Prostate gland (tissue), 2 donors: ENCODE measurements at regions not wholly inside any gene's neighbourhood (a gene's known extent, or its start where the extent isn't known, plus 50 kb on each side); places are given as distances from the start of the nearest gene placed in this dataset.

Experiments used
- POLR2A ChIP-seq: fragments of 450-650 bp; IDR thresholded peaks from one replicate; pipeline ENCODE4 v1.6.1; 2016; ENCODE audit warnings: antibody characterized with exemption, mild to moderate bottlenecking
- TF ChIP-seq, protein P1 (sequence below), 4 experiments: fragments of 200-600 bp in 2 of 4; fragments of 450-650 bp in 2 of 4; sonication (generic) in 2 of 4; IDR thresholded peaks; 1 replicate in 3 of 4; 2 replicates in 1 of 4; pipeline ENCODE4 v1.5.1; 2016 to 2019; ENCODE audit warnings: antibody characterized with exemption in 4 of 4, mild to moderate bottlenecking in 2 of 4, moderate library complexity in 2 of 4

DNA sequence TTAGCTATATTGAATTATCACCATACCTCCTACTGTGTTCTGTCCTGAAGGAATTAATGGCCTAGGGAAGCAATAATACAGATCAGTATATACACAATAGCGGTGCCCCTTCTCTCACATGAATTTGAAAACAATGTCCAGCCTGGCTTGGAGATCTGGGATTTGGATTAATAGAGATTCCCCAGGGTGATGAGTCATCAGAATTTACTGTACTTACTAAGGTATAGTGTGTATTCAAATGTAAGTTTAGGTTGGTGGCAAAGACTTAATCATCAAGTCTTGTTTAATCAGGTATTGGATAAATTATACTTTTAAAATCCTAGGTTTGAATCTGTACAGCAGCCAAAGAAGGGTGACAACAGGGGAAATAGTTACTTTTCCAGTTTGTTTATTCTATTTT lies 121.5 kb downstream of the FEM1C start:
- TF ChIP-seq, protein P1, sequence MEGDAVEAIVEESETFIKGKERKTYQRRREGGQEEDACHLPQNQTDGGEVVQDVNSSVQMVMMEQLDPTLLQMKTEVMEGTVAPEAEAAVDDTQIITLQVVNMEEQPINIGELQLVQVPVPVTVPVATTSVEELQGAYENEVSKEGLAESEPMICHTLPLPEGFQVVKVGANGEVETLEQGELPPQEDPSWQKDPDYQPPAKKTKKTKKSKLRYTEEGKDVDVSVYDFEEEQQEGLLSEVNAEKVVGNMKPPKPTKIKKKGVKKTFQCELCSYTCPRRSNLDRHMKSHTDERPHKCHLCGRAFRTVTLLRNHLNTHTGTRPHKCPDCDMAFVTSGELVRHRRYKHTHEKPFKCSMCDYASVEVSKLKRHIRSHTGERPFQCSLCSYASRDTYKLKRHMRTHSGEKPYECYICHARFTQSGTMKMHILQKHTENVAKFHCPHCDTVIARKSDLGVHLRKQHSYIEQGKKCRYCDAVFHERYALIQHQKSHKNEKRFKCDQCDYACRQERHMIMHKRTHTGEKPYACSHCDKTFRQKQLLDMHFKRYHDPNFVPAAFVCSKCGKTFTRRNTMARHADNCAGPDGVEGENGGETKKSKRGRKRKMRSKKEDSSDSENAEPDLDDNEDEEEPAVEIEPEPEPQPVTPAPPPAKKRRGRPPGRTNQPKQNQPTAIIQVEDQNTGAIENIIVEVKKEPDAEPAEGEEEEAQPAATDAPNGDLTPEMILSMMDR (IDR thresholded peaks at IDR 0.05): no peak
- no peak for TF ChIP-seq POLR2A
